GM18907 (cell line): ENCODE measurements at regions not wholly inside any gene's neighbourhood (a gene's known extent, or its start where the extent isn't known, plus 50 kb on each side); places are given as distances from the start of the nearest gene placed in this dataset.
"Not testable (repeated sequence)": the region's sequence is repeated elsewhere in the genome, so short reads cannot be mapped to it uniquely, and the experiment has no call there.

Experiments used
- ATAC-seq: cut with Tn5 transposase; IDR thresholded peaks from one replicate; pipeline ENCODE4 v1.9.1; 2021; ENCODE audit warnings: mild to moderate bottlenecking, moderate library complexity; ENCODE audit not compliant: unreplicated experiment

DNA sequence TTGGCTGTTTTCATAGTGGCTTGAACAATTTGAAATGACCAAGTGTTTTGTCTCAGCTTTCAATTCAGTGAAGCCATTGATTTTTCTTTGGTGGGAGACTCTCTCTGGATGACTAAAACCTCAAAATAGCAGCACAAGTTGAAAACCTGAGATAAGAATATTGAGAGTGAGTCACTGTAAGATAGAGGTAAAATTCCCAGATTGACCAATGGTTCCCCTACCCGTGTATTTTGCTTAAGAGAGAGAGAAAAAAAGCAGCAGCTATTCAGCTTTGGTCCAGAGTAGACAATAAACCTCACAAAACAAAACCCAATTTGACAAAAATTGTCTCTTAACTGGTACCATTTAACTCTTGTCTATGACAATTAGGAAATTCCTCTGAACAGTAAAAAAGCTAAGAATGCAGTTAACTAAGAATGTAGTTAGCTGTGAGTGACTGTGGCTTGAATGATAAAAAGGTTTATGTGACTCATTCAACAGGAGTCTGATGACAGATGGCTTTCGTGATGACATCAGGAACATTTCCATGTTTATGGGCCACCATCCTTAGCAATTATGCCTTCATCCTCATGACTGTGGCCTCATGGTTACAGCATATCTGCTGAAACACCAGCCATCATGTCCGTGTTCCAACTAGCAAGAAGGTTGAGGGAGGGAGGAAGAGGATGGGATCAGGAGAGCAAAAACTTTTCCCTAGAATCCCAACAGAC is 356.9 kb downstream of the NDFIP2 start:
- no peak for ATAC-seq

- not testable (repeated sequence) for ATAC-seq
Observed at GRCh38 chr13:79836121-79836520, 355.2 kb downstream of the NDFIP2 start.

DNA sequence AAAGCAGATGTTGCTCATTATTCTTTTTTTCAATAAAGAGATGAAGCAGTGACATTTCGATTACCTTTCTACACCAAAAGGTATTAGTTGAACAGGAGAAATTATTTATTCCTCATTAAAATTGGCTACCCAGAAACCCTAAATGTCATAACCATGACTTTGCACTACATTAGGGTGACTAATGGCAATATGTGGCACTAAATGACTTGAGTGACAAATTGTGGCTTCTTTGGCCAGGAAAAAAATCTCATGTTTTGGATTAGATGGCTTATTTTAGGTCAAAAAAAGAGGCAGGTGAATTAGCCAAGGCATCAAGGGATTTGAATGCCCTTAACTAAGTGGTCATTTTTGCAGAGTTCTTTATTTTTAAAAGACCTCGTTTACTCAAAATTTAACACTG is 353.9 kb downstream of the NDFIP2 start:
- no peak for ATAC-seq

GRCh38 chr13:79833991-79834390 is 353.0 kb downstream of the NDFIP2 start:
- no peak for ATAC-seq

GRCh38 chr13:79831556-79831955 is 350.6 kb downstream of the NDFIP2 start:
- no peak for ATAC-seq

GRCh38 chr13:79830945-79831344 is 350.0 kb downstream of the NDFIP2 start:
- no peak for ATAC-seq

- ATAC-seq: no peak
Observed at GRCh38 chr13:79830426-79830825, 349.5 kb downstream of the NDFIP2 start.

GRCh38 chr13:79829880-79830279 is 348.9 kb downstream of the NDFIP2 start:
- no peak for ATAC-seq

- no peak for ATAC-seq
Observed at GRCh38 chr13:79825959-79826358, 345.0 kb downstream of the NDFIP2 start.

DNA sequence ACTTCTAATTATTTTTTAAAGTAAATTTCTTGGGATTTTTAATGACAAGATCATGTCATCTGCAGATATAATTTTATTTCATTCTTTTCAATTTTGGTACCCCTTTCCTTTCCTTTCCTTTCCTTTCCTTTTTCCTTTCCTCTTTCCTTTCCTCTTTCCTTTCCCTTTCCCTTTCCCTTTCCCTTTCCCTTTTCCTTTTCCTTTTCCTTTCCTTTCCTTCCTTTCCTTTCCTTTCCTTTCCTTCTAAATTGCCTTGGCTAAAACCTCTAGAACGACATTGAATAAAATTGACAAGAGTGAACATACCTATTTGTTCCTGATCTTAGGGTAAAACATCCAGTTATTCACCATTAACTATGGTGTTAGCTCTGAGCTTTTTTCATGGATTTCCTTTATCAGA is 334.1 kb downstream of the NDFIP2 start:
- ATAC-seq: no peak

GRCh38 chr13:79812070-79812850 is 331.3 kb downstream of the NDFIP2 start:
- peak; percentile 79 for ATAC-seq

DNA sequence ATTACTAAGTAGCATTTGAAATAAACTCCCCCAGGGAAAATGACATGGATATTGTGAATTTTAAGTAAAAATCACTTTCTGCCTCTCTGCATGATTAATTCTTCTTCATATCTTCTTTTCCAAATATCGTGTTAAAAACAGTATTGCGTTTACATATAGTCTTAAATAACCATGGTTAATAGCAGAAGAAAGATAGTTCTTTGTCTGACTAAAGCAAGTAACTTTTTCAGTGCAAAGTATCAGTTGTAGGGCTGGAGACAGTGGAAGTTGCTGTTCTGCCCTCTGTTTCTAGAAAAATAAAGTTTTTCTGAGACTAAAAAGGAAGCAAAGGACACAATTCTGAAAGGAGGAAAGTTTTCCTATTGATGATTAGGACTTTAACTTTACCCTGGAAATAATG is 330.2 kb downstream of the NDFIP2 start:
- no peak for ATAC-seq

DNA sequence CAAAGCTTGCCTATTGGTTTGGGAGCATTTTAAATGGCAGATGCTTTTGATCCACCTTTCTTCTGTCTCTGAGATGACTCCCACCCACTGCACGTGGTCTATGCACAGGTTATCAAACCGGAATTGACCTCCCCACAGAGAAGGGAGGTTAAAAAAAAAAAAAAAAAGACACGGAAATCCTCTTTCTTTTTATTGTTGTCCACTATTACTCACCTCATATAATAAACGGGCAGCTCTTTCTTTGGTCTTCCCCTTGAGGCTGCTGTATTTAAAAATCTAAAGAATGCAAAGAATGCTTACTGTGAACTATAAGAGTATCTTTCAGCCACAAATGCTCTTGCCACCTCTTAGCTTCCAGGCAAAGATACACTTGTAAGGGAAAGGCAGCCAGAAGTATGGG is 329.7 kb downstream of the NDFIP2 start:
- no peak for ATAC-seq

DNA sequence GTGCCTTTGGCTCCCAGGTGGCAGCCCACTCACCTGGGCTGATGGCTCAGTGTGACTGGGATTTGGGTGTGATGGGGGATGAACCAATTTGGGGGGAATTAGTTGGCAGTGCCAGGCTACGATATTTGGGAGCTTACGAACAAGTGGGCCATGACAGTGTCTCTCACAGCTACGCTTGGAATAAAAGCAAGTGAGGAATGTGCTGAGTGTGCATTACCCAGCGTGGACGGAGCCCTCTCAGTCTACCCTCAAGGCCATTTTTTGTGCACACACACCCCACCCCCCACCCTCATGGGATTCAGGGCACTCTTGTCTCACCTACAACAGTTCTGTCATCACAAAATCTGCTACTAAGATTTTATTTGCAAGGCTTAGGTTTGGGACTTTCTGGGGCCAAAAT is 329.1 kb downstream of the NDFIP2 start:
- no peak for ATAC-seq

DNA sequence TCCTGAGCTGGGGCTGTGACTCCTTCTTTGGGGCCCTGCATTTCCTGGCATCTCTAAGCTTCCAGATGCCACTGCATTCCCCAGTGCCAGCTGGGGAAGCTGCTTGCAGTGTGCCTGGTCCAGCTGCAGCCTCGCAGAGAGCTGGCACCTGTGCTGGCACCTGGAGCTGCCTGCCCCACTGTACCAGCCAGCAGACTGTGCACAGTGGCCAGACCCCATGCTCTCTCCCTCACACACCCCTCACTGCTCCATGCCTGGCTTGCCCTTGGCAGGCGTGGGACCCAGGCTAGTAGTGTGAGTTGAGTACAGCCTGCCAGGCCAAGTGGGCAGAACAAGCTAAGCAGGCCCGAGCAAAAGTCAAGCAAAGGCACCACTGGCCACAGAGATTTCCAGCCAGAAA is 327.5 kb downstream of the NDFIP2 start:
- ATAC-seq: no peak

DNA sequence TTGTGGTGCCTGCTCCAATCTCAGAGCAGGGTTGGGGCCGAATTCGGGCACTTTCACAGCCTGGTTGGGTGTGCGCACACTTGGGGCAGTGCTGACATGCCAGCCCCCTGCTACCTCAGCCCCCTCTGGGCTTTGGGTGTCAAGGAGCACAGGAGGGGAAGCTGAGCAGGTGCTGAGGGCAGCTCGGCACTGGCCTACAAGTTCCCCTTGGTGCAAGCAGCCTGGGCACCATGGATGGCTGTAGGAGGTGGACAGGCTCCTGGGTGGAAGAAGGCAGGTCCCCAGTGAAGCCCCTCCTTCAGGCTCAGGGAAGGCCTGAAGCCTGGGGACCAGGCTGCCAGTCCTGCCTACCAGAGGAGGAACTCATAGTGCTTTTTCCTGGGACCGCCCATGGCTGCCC is 326.6 kb downstream of the NDFIP2 start:
- ATAC-seq: no peak

DNA sequence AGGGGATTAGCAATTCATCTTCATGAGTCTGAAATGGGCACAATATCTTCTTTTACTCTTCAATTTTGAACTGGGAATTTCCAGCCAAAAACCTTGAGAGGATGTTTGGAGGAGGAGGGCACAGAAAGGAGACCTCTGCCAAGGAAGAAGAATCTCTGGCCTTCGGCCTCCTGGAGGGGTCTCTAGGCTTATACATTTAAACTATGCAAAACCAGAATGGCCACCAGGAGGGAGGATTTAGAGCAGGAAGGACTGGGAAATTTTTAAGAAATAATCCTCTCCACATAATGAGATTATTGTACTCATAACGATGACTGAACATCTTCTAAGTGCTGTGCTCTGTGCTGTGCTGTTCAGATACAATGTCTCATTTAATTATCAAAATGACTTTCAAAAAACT is 325.9 kb downstream of the NDFIP2 start:
- no peak for ATAC-seq

DNA sequence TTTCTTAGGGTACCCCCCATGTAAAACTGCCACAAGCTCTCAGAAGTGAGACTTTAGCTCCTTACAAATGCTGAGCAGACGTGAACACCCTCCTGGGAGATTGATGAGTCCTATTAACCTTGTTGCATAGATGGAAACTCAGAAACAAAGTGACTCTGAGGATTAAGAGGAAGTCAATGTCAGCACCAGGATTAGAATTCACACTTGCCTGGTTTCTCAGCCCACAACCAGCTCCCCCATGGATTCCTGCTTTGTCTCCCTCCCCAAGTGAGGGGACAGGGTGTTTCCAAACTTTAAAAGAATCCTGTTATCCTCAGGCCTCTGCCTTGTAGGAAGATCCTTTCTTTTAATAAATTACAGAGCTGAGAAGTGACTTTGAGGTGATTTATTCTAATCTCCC is 324.4 kb downstream of the NDFIP2 start:
- ATAC-seq: no peak

DNA sequence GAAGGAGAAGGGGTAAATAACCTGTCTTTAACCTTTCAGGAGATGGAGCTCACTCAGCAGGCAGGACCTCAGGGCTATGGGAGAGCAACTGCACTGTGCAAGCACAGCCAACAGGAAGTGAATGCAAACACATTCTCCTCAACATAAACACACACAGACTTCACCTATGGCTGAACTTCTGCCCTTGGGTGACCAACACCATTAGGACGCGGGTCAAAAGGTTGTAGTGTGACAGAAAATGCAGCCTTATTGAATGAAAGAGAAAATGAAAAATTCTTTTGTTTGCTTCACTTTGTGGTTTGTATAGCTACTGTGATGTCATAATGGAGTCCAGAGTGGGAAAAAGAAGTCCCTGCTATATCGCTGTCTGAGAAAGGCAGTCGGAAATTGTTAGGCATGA is 323.0 kb downstream of the NDFIP2 start:
- ATAC-seq: peak; percentile 59

- ATAC-seq: no peak
Observed at GRCh38 chr13:79803296-79803695, 322.3 kb downstream of the NDFIP2 start.

DNA sequence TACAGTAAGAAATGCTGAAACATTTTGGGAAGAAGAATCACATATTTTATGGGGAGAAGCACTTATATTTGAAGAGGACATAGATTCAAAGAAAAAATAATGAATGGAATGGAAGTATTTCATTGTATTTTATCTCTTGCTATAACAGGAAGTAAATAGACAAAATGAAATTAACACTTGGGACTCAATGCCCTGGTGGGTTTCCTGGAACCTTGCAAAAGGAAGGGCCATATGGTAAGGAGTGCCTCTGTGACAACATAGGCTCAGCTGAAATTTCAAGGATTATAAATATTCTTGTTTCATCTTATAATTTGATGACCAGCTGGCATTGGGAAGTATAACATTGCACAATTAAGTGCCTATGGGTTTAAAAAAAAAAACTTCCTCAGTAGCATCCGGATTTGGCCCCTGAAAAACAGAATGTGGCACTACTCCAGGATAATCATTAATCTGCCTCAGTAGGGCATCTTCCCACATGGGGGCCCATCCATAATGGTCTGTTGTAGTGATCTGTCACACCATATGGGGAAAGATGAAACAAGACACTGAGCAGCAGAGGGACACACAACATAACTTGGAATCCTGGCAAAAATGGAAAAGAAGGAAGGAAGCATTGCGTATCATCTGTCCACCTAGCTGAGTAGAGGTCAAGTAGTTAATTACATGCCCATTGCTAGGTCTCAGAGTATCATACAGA is 321.6 kb downstream of the NDFIP2 start:
- no peak for ATAC-seq
